GM06990 (cell line): ENCODE measurements at regions not wholly inside any gene's neighbourhood (a gene's known extent, or its start where the extent isn't known, plus 50 kb on each side); places are given as distances from the start of the nearest gene placed in this dataset.

Experiments
- DNase-seq: peaks from one replicate; pipeline ENCODE4 v3.0.0-alpha.2; 2011; ENCODE audit not compliant: insufficient read length; ENCODE audit errors: extremely low read depth
- H3K27me3 ChIP-seq: replicated peaks from 2 replicates; pipeline ENCODE4 v1.6.0; 2011; ENCODE audit warnings: low read length; ENCODE audit not compliant: control insufficient read depth, insufficient read depth
- H3K36me3 ChIP-seq: 2 replicates; pipeline ENCODE4 v1.5.1; 2011; ENCODE audit warnings: low read length; ENCODE audit not compliant: control insufficient read depth, insufficient read depth
- H3K4me3 ChIP-seq: replicated peaks from 2 replicates; pipeline ENCODE4 v1.5.1; 2011; ENCODE audit warnings: low read depth, mild to moderate bottlenecking, control low read depth, low read length
- CTCF ChIP-seq: IDR thresholded peaks from 2 replicates; pipeline ENCODE4 v1.5.1; 2011; ENCODE audit warnings: low read length, control low read depth, mild to moderate bottlenecking, inconsistent platforms; ENCODE audit not compliant: insufficient read depth, poor library complexity, severe bottlenecking

GRCh38 chr6:141118991-141119390 lies 1013.7 kb upstream of the GJE1 start:
- no peaks in the 10 kb centered on the region for H3K36me3 ChIP-seq
- no peak for TF ChIP-seq CTCF
- H3K27me3 ChIP-seq: no peaks in the 10 kb centered on the region
- DNase-seq: no peak
- no peak overlapping the region for H3K4me3 ChIP-seq

DNA sequence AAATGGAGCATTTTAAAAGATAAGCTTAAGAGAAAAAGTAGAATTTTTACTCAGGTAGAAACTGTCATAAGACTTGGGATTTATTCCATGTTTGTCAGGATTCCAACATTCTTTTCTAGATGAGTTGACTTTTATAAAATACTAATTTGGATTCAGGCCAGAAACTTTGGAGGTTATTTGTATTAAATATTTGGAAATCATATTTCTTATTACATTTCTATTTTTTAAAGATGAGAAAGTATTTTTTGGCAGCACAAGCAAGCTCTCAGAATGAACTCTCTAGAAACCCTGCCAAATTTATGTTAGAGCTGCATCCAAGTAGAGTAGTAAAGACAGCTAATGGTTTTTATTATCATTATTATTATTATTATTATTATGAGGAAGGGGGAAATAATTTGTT lies 1014.9 kb upstream of the GJE1 start:
- H3K36me3 ChIP-seq: no peaks in the 10 kb centered on the region
- H3K27me3 ChIP-seq: no peaks in the 10 kb centered on the region
- H3K4me3 ChIP-seq: no peak overlapping the region
- no peak for DNase-seq
- TF ChIP-seq CTCF: no peak

DNA sequence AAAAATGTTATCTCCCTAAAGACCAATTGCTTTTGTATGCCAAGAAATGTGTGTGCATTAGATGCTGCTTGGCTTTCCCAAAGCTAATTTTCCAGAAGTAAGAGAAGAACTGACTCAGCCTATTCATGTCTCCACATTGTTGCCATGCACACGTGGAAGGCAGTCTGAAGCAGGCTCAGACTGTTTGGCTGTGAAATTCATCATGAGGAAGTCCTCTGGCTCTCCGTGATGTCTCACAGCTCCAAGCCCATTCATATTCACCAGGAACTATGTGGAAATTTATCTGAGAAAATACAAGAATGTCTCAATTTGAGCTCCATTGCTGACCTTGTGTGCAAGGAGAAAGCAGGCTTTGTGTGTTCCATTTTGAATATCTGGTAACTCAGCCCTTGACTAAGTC lies 1022.2 kb upstream of the GJE1 start:
- no peak overlapping the region for H3K4me3 ChIP-seq
- H3K27me3 ChIP-seq: no peaks in the 10 kb centered on the region
- DNase-seq: no peak
- no peaks in the 10 kb centered on the region for H3K36me3 ChIP-seq
- TF ChIP-seq CTCF: no peak

- Histone ChIP-seq H3K36me3 (no peaks in the 10 kb centered on the region), H3K27me3 (no peaks in the 10 kb centered on the region), H3K4me3 (no peak overlapping the region)
- no peak for DNase-seq
- TF ChIP-seq CTCF: no peak
These were observed 1025.0 kb upstream of the GJE1 start for GRCh38 chr6:141107591-141108160.

GRCh38 chr6:141105481-141105880 lies 1027.2 kb upstream of the GJE1 start:
- H3K27me3 ChIP-seq: no peaks in the 10 kb centered on the region
- TF ChIP-seq CTCF: no peak
- no peak for DNase-seq
- H3K36me3 ChIP-seq: no peaks in the 10 kb centered on the region
- H3K4me3 ChIP-seq: no peak overlapping the region

- H3K36me3 ChIP-seq: no peaks in the 10 kb centered on the region
- no peak overlapping the region for H3K4me3 ChIP-seq
- DNase-seq: no peak
- no peak for TF ChIP-seq CTCF
- no peaks in the 10 kb centered on the region for H3K27me3 ChIP-seq
These were observed 1029.5 kb upstream of the GJE1 start for GRCh38 chr6:141103246-141103645.
